ENCODE measurements at regions not wholly inside any gene's neighbourhood (a gene's known extent, or its start where the extent isn't known, plus 50 kb on each side); places are given as distances from the start of the nearest gene placed in this dataset.

DNA sequence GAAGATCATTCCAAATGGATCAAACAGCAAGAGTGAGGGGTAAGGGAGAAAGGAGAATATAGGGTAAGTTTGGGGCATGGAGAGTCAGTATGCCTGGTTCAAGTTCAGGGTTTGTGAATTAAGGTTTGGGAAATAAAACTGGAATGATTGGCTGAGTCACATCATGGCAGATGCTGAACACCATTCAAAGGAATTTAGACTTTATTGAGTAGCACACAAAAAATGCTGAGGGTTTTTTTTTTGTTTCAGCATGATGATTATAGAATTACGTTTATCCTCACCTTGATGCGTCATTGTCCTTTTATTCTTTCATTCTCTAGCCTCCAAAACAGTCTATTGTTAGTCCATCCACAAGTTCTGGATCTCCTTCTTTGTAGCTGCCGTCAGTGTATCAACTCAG lies 220.0 kb upstream of the UMPS start:
- no peak overlapping the region for H2AFZ ChIP-seq (ENCODE audit: low read length)
- no peak overlapping the region for H3K4me3 ChIP-seq (ENCODE audit: low read depth, low read length, poor library complexity, severe bottlenecking)
- H3K9me2 ChIP-seq (ENCODE audit: insufficient read depth, low read length), result no peaks in the 10 kb centered on the region
- DNase-seq (ENCODE audit: low spot score), result no peak
- H3K9me3 ChIP-seq (ENCODE audit: low read length), result no peaks in the 10 kb centered on the region
- H3K36me3 ChIP-seq (ENCODE audit: insufficient read depth, low read length), result no peaks in the 10 kb centered on the region
- H3K4me2 ChIP-seq (ENCODE audit: low read length), result no peak overlapping the region
- TF ChIP-seq, protein P1, sequence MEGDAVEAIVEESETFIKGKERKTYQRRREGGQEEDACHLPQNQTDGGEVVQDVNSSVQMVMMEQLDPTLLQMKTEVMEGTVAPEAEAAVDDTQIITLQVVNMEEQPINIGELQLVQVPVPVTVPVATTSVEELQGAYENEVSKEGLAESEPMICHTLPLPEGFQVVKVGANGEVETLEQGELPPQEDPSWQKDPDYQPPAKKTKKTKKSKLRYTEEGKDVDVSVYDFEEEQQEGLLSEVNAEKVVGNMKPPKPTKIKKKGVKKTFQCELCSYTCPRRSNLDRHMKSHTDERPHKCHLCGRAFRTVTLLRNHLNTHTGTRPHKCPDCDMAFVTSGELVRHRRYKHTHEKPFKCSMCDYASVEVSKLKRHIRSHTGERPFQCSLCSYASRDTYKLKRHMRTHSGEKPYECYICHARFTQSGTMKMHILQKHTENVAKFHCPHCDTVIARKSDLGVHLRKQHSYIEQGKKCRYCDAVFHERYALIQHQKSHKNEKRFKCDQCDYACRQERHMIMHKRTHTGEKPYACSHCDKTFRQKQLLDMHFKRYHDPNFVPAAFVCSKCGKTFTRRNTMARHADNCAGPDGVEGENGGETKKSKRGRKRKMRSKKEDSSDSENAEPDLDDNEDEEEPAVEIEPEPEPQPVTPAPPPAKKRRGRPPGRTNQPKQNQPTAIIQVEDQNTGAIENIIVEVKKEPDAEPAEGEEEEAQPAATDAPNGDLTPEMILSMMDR (conservative IDR thresholded peaks at IDR 0.05; ENCODE audit: low read length), result no peak
- no peak for TF ChIP-seq EZH2phosphoT487 (IDR thresholded peaks at IDR 0.05; ENCODE audit: borderline replicate concordance, low read depth, low read length)
- no peak overlapping the region for H3K27ac ChIP-seq (ENCODE audit: low read depth, low read length, poor library complexity, severe bottlenecking)
- CTCF ChIA-PET (ENCODE audit: unreplicated experiment), result no interaction called here
- no peaks in the 10 kb centered on the region for H4K20me1 ChIP-seq (ENCODE audit: insufficient read depth, low read length)
- H3K4me1 ChIP-seq (ENCODE audit: insufficient read depth, low read length, poor library complexity, severe bottlenecking), result no peaks in the 10 kb centered on the region
- no peaks in the 10 kb centered on the region for H3K79me2 ChIP-seq (ENCODE audit: insufficient read depth, low read depth, low read length)
- intact Hi-C loops (cut with micrococcal nuclease; ENCODE audit: unreplicated experiment), result no loop called here
- BruUV-seq (replicated peaks), result no TSS peak
- POLR2A ChIA-PET, result no interaction called here

- Histone ChIP-seq H3K9me2 (ENCODE audit: insufficient read depth, low read length) (no peaks in the 10 kb centered on the region), H2AFZ (ENCODE audit: low read length) (no peak overlapping the region), H3K36me3 (ENCODE audit: insufficient read depth, low read length) (no peaks in the 10 kb centered on the region), H4K20me1 (ENCODE audit: insufficient read depth, low read length) (no peaks in the 10 kb centered on the region), H3K79me2 (ENCODE audit: insufficient read depth, low read depth, low read length) (no peaks in the 10 kb centered on the region), H3K4me3 (ENCODE audit: low read depth, low read length, poor library complexity, severe bottlenecking) (no peak overlapping the region), H3K4me1 (ENCODE audit: insufficient read depth, low read length, poor library complexity, severe bottlenecking) (no peaks in the 10 kb centered on the region), H3K4me2 (ENCODE audit: low read length) (no peak overlapping the region), H3K27ac (ENCODE audit: low read depth, low read length, poor library complexity, severe bottlenecking) (no peak overlapping the region), H3K9me3 (ENCODE audit: low read length) (no peaks in the 10 kb centered on the region)
- POLR2A ChIA-PET, result no interaction called here
- DNase-seq (ENCODE audit: low spot score), result no peak
- CTCF ChIA-PET (ENCODE audit: unreplicated experiment), result no interaction called here
- no TSS peak for BruUV-seq (replicated peaks)
- no peak for TF ChIP-seq EZH2phosphoT487 (IDR thresholded peaks at IDR 0.05; ENCODE audit: borderline replicate concordance, low read depth, low read length)
- TF ChIP-seq, protein P1 (conservative IDR thresholded peaks at IDR 0.05; ENCODE audit: low read length), result no peak
- intact Hi-C loops (cut with micrococcal nuclease; ENCODE audit: unreplicated experiment), result no loop called here
Observed at GRCh38 chr3:124512881-124513609, 217.2 kb upstream of the UMPS start.

- POLR2A ChIA-PET, result no interaction called here
- H3K4me2 ChIP-seq (ENCODE audit: low read length), result no peak overlapping the region
- no peaks in the 10 kb centered on the region for H3K9me3 ChIP-seq (ENCODE audit: low read length)
- no peaks in the 10 kb centered on the region for H3K9me2 ChIP-seq (ENCODE audit: insufficient read depth, low read length)
- H2AFZ ChIP-seq (ENCODE audit: low read length), result no peak overlapping the region
- BruUV-seq (replicated peaks), result no TSS peak
- TF ChIP-seq, protein P1 (conservative IDR thresholded peaks at IDR 0.05; ENCODE audit: low read length), result no peak
- TF ChIP-seq EZH2phosphoT487 (IDR thresholded peaks at IDR 0.05; ENCODE audit: borderline replicate concordance, low read depth, low read length), result no peak
- H4K20me1 ChIP-seq (ENCODE audit: insufficient read depth, low read length), result no peaks in the 10 kb centered on the region
- intact Hi-C loops (cut with micrococcal nuclease; ENCODE audit: unreplicated experiment), result no loop called here
- no peak overlapping the region for H3K4me3 ChIP-seq (ENCODE audit: low read depth, low read length, poor library complexity, severe bottlenecking)
- no peak for DNase-seq (ENCODE audit: low spot score)
- H3K4me1 ChIP-seq (ENCODE audit: insufficient read depth, low read length, poor library complexity, severe bottlenecking), result no peaks in the 10 kb centered on the region
- no peaks in the 10 kb centered on the region for H3K79me2 ChIP-seq (ENCODE audit: insufficient read depth, low read depth, low read length)
- no peaks in the 10 kb centered on the region for H3K36me3 ChIP-seq (ENCODE audit: insufficient read depth, low read length)
- no peak overlapping the region for H3K27ac ChIP-seq (ENCODE audit: low read depth, low read length, poor library complexity, severe bottlenecking)
- CTCF ChIA-PET (ENCODE audit: unreplicated experiment), result no interaction called here
Observed at GRCh38 chr3:124513610-124513997, 216.6 kb upstream of the UMPS start.

Data from OCI-LY7 (cell line).